NCI-H2107 treated with DMSO at 0.1 percent for 48 hours (cell line): ENCODE measurements at regions not wholly inside any gene's neighbourhood (a gene's known extent, or its start where the extent isn't known, plus 50 kb on each side); places are given as distances from the start of the nearest gene placed in this dataset.

Experiments used
- DNase-seq: peaks from one replicate; lab custom pipeline; 2025; ENCODE audit not compliant: unreplicated experiment; lab: John Stamatoyannopoulos, UW

GRCh38 chr9:120016231-120016630 is 563.7 kb downstream of the CDK5RAP2 start:
- no peak for DNase-seq

DNA sequence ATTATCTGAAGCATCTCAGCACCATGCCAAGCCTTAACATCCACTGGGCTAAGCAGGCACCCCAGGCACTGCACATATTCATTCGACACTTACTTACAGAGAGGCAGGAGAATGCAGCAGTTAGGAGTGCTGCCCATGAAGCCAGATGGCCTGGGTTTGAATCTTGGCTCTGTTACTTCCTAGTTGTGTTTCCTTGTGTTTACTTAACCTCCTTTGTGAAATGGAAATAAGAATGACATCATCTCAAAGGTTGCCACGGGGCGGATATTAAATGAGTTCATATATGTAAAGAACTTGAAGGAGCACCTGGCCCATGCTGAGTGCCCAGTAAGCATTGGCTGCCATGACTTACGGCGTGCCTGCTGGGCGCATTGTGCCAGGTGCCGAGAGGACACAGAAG is 565.2 kb downstream of the CDK5RAP2 start:
- no peak for DNase-seq

DNA sequence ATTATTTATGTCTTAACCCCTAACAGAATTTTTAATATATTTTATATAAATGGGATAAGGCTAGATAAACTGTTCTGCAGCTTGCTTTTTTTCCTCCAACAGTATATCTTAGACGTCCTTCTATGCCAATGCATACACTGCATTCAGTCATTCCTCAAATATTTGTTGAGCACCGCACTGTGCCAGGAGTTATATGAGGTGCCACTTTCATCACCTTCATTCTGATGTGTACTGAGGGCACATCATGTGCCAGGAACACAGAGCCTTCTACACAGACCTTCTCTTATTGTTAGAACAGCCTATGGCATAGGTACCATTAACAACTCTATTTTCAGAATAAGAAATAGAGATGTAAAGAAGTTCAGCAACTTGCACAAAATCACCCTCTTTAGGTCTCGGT is 570.1 kb downstream of the CDK5RAP2 start:
- DNase-seq: no peak

GRCh38 chr9:120001536-120001935 is 578.4 kb downstream of the CDK5RAP2 start:
- DNase-seq: no peak

DNA sequence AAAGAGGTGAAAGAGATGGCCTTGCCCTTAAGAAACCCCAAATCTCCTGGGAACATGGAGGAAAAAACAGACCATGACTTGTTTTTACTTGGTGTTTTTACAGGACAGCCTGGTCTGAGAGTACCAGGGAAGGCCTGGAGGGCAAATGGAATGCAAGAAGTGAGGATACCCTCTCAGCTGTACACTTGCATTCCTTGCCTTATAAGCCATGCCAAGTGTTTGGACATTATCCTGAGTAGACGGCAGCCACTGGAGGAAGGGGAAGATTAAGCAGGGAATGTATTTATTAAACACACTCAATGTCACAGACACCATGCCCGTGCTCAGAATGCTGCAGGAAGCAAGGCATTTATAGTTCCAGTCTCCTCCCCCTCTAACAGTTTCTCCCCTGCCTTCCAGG is 581.4 kb downstream of the CDK5RAP2 start:
- DNase-seq: no peak

- DNase-seq: no peak
Measured at GRCh38 chr9:119991797-119992196, 588.2 kb downstream of the CDK5RAP2 start.

- DNase-seq: no peak
Measured at GRCh38 chr9:119986713-119987112, 593.3 kb downstream of the CDK5RAP2 start.

DNA sequence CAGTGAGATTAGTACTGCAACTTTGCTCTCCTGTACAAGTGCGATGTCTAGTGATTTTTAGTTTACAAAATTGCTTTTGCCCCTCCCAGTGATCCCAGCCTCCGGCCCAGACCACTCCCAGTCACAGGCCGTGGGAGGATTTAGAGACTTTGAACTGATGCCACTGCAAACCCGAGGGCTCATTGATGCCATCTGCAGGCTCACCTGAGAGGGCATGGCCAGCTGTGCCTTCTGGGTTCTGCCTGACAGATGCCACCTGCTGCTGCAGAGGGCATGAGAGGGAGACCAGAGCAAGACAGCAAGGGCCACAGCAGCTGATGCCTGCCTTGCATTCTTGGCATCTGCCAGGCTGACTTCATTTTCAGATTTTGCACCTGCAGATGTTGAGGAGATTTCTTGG is 593.8 kb downstream of the CDK5RAP2 start:
- no peak for DNase-seq

GRCh38 chr9:119974026-119974425 is 604.8 kb upstream of the BRINP1 start:
- DNase-seq: no peak

- DNase-seq: peak; percentile 12
Measured at GRCh38 chr9:119968836-119969707, 599.8 kb upstream of the BRINP1 start.

- DNase-seq: no peak
Measured at GRCh38 chr9:119967867-119968535, 598.8 kb upstream of the BRINP1 start.

- DNase-seq: peak; percentile 78
Measured at GRCh38 chr9:119963798-119964372, 594.6 kb upstream of the BRINP1 start.

GRCh38 chr9:119963258-119963797 is 594.1 kb upstream of the BRINP1 start:
- no peak for DNase-seq

GRCh38 chr9:119961774-119962424 is 592.7 kb upstream of the BRINP1 start:
- no peak for DNase-seq

DNA sequence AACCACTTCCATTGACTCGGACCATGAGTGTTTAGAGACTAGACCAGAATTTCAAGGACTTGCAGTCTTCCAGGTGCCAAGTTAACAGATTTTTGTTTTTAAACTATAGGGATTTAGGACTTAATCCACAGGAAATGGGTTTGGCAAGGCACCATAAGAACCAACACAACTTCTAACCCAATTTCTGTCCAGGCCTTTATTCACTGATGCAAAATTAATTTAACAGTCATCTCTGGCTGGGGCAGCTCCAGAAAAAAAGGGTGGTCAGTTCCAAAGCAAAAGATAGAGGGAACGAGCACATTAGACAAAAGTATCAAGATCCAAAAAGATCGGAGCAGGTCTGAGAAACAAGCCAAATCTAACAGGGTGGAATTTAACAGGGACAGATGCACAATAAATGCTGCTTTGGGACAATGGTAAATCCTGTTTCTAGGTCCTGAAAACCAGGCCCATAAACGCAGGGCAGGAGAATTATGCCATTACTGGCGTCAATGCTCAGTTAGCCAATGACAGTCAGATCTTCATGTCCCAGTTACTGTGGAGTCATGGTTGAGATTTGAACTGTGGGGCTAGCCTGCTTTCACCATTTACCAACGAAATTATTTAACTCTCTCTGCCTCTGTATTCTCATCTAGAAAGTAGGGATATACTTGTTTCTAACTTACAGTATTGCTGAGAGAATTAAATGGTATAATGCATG is 590.8 kb upstream of the BRINP1 start:
- no peak for DNase-seq

DNA sequence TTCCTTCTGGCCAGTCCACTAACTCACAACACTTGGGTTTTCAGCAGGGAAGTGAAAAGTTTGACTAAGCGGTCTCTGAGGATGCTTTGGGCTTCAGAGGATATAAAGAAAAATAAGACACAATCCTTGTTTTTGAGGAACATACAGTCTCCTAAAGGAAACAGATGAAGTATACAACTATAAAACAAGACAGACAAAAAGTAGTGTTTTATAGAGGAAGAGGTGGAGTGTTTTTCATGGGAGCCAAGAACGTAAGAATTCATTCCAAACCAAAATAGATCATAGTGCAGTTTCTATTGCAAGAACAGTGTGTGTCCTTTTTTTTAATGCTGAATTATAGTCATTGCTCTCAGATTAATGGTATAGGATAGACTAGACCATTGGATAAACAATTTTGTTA is 586.9 kb upstream of the BRINP1 start:
- no peak for DNase-seq

GRCh38 chr9:119955276-119955675 is 586.0 kb upstream of the BRINP1 start:
- no peak for DNase-seq

DNA sequence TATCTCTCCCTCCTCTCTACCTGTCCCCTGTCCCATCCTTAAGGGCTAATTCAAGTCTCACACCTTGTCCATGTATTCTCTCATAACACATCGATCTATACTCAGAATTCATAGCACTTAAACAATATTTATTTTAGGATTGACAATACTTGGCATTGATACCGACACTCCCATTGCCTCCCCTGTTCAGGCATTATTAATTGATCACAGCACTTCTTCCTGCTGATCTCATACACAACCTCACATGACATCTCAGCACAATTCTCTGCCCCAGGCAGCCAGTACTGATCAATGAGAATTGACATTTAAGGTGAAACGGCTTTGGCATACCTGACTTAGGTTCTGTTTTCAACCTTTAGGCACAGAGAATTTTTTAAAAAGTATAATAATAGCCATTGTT is 582.4 kb upstream of the BRINP1 start:
- no peak for DNase-seq

- DNase-seq: no peak
Measured at GRCh38 chr9:119951090-119951489, 581.9 kb upstream of the BRINP1 start.

GRCh38 chr9:119945686-119946085 is 576.5 kb upstream of the BRINP1 start:
- DNase-seq: no peak

GRCh38 chr9:119941091-119941490 is 571.9 kb upstream of the BRINP1 start:
- DNase-seq: no peak
